Heart right ventricle (tissue), 16 donors: ENCODE measurements at regions not wholly inside any gene's neighbourhood (a gene's known extent, or its start where the extent isn't known, plus 50 kb on each side); places are given as distances from the start of the nearest gene placed in this dataset.
A peak's percentile ranks its signal among the peaks of the same experiment; 100 is the strongest.

Source experiments
- ATAC-seq, 8 donors: fragments of 200-7000 bp; cut with Tn5 transposase; one replicate each; pipeline ENCODE4 v1.9.1; 2020; ENCODE audit warnings: mild to moderate bottlenecking in 8 of 8, moderate library complexity in 8 of 8, moderate number of reproducible peaks in 1 of 8
- DNase-seq, 2 donors: peaks; one replicate each; pipeline ENCODE4 v3.0.0-alpha.2; 2020
- H3K27ac ChIP-seq, 10 donors: fragments of 200-600 bp; sonication (generic) in 2 of 10; one replicate each; pipeline versions ENCODE4 v1.5.0 to v1.8.0; 2020 to 2022; ENCODE audit warnings: mild to moderate bottlenecking in 3 of 10
- H3K27me3 ChIP-seq, 7 donors: fragments of 200-600 bp; one replicate each; pipeline ENCODE4 v1.8.0; 2021 to 2022; ENCODE audit warnings: mild to moderate bottlenecking in 2 of 7
- H3K36me3 ChIP-seq, 9 donors: fragments of 200-600 bp; sonication (generic) in 1 of 9; one replicate each; pipeline versions ENCODE4 v1.5.0 to v1.8.0; 2020 to 2022; ENCODE audit warnings: mild to moderate bottlenecking in 2 of 9
- H3K4me1 ChIP-seq, 9 donors: fragments of 200-600 bp; sonication (generic) in 1 of 9; one replicate each; pipeline versions ENCODE4 v1.5.0 to v1.8.0; 2020 to 2022; ENCODE audit warnings: mild to moderate bottlenecking in 4 of 9
- H3K4me3 ChIP-seq, 10 donors: fragments of 200-600 bp; sonication (generic) in 2 of 10; one replicate each; pipeline versions ENCODE4 v1.5.0 to v1.8.0; 2020 to 2022; ENCODE audit warnings: mild to moderate bottlenecking in 7 of 10, moderate library complexity in 2 of 10
- H3K9me3 ChIP-seq, 11 donors: fragments of 200-600 bp in 10 of 11; sonication (generic) in 2 of 11; one replicate each; pipeline versions ENCODE4 v1.5.0 to v1.8.0; 2013 to 2022; ENCODE audit warnings: mild to moderate bottlenecking in 2 of 11, control low read depth in 1 of 11, moderate library complexity in 1 of 11
- WGBS, 2 donors: extraction: QIAGEN DNeasy Blood & Tissue Kit; methylation state at CpG; one replicate each; pipeline ENCODE4 v1.1.7; 2013; ENCODE audit warnings: inconsistent platforms in 1 of 2; 5-methylcytosine and 5-hydroxymethylcytosine counted together
- intact Hi-C, 10 donors: fragments of 100-400 bp; cut with DNase I; formaldehyde crosslinking; loops; one replicate each; pipeline versions ENCODE4 v1.11.1 to v1.14.2; 2022
- TF ChIP-seq, protein P1 (sequence below), 9 donors: fragments of 200-600 bp; sonication (generic) in 2 of 9; IDR thresholded peaks; one replicate each; pipeline versions ENCODE4 v1.5.0 to v1.8.0; 2021 to 2022; ENCODE audit warnings: antibody characterized with exemption in 9 of 9, mild to moderate bottlenecking in 5 of 9, moderate library complexity in 1 of 9
- donor health status: Arrhythmogenic right ventricular cardiomyopathy.
- donor health status: ischemic (EF 13 %, LVEDD 7.1; RV severe dilation, severe dysfunction).
- donor health status: healthy with polysubstance abuse.
- donor health status: DM: no; HTN: yes; CAD: no.
- donor health status: DM: no; HTN: no; CAD: no.
- donor health status: ischemic (EF 25% LVEDD 6.9; RV normal size, moderate dysfunction).
- donor health status: ischemic (EF 25% LVEDD 5.7; RV mildly dilated, moderate dysfunction).
- donor health status: healthy.
- donor health status: DM: yes; HTN: yes; CAD: no.
- donor health status: Ischemic cardiomyopathy.
- donor health status: ischemic (EF 35%, LVEDD 5.7; RV mildly dilated, moderate dysfunction).
- donor health status: nonischemic (EF 11% LVEDD 7.7; RV severe dilation, severe dysfunction).
- donor health status: DM: yes; HTN: yes; CAD: no.
- donor health status: PGD.
- donor health status: ischemic (EF 29% LVEDD 5.4; RV normal size, mild dysfunction).
- donor health status: nonischemic (EF 23%, LVEDD 6.1; RV moderate dilation, normal function).

DNA sequence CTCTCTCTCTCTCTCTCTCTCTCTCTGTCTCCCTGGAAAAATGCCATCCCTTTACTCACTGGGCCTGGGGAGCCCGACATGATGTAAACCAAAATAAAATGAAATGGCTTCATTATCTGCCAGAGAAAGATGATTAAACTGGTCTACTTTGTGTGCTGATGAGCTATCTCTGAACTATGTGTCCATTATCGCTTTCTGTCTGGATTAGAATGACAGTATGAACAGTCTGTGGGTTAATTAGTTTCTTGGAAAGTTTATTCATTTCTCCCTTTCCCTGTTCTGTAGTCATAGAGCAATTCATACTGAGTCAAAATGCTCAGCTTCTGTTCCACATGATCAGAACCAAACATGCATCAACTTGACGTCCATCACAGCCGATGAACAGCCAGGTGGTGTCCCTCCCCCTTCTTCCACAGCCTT, 72.4 kb upstream of the KCND3 start:
- intact Hi-C loops, result loop anchor here in 1 of 10 donors (5.0 kb wide), 1 partner anchor 75 kb away; the partner anchor contains the start of gene KCND3
- WGBS, 2 donors, result 66 to 70% methylated on average over 4 of the region's 4 CpGs
- no peak for DNase-seq
- H3K4me1 ChIP-seq, result peaks cover 0 to 17% (median 4%) of the 10 kb centered on the region in 9 donors
- H3K27me3 ChIP-seq, result peaks cover 0 to 6% (median 0%) of the 10 kb centered on the region in 7 donors
- no peak overlapping the region for H3K4me3 ChIP-seq
- H3K9me3 ChIP-seq, result no peaks in the 10 kb centered on the region
- ATAC-seq, result no peak
- no peaks in the 10 kb centered on the region for H3K36me3 ChIP-seq
- no peak overlapping the region for H3K27ac ChIP-seq
- TF ChIP-seq, protein P1, sequence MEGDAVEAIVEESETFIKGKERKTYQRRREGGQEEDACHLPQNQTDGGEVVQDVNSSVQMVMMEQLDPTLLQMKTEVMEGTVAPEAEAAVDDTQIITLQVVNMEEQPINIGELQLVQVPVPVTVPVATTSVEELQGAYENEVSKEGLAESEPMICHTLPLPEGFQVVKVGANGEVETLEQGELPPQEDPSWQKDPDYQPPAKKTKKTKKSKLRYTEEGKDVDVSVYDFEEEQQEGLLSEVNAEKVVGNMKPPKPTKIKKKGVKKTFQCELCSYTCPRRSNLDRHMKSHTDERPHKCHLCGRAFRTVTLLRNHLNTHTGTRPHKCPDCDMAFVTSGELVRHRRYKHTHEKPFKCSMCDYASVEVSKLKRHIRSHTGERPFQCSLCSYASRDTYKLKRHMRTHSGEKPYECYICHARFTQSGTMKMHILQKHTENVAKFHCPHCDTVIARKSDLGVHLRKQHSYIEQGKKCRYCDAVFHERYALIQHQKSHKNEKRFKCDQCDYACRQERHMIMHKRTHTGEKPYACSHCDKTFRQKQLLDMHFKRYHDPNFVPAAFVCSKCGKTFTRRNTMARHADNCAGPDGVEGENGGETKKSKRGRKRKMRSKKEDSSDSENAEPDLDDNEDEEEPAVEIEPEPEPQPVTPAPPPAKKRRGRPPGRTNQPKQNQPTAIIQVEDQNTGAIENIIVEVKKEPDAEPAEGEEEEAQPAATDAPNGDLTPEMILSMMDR (IDR thresholded peaks at IDR 0.05), result no peak

DNA sequence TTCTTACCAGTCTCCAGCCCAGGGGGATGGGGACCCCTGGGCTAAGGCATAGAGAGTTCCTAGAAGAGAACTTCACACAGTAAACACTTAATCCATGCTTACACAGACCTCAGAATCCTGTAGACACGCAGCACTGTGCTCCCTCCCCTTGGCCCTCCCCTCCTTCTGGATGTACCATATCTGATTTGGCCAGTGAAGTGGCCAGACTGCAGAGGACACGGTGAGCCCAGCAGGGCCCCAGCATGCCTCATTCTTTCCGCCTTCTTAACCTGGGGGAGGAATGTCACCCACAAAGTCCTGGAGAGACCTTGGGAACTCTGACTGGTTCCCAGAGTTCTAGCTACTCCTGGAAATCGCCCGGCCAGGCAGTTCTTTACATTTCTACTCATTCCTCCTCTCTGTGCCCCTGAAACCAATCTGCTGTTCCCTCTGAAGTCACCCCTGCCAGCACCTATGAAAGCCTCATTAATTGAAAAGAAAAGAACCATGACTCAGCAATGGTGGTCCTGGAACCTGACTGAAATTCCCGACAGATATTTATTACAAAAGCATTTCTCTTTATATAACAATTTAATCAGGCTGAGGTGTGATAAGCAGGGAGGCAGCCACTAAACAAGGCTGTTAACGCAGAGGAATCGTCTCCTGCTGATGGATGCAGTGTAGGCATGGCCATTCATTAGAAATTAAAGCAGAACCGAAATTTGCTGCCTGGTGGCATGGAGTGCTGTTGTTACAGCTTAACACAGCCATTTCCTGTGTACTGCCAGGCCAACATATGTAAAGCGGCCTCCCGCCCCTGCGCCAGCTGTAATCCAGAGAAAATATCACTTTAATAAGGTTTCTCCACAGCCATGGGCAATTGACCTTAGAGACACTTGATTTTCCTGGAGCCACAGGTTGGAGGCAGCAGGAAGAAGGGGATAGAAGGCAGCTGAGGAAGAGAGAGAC, 74.6 kb upstream of the KCND3 start:
- Histone ChIP-seq H3K9me3 (no peaks in the 10 kb centered on the region), H3K27me3 (peaks cover 0 to 6% (median 0%) of the 10 kb centered on the region in 7 donors), H3K36me3 (no peaks in the 10 kb centered on the region), H3K27ac (no peak overlapping the region), H3K4me1 (peaks cover 0 to 10% (median 0%) of the 10 kb centered on the region in 9 donors), H3K4me3 (no peak overlapping the region)
- DNase-seq (no peak), ATAC-seq (peak in 7 of 8 donors; percentile 25 to 83 (median 78))
- intact Hi-C loops, result loop anchor here in 1 of 10 donors (5.0 kb wide), 1 partner anchor 77 kb away; the partner anchor contains the start of gene KCND3
- TF ChIP-seq, protein P1 (IDR thresholded peaks at IDR 0.05), result no peak
- 51 to 60% methylated on average over 12 of the region's 12 CpGs for WGBS, 2 donors

DNA sequence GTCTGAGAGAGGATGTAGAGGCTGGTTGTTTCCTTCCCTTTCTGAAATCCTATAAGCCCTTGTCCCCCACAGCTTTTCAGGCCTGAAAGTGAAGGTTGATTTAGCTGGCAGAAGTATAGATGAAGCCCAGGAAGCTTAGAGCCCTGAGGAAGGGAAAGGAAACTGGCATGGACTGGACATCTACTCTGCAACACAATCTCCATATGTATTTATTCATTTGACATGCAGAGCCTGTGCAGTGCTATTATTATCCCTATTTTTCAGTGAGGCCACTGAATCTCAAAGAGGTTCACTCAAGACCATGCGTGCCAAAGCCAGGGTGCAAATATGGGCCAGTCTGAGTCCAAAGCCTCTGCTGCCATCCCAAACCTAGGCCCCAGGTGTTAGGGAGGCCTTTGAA, 78.5 kb upstream of the KCND3 start:
- no peak for ATAC-seq
- Histone ChIP-seq H3K4me3 (no peak overlapping the region), H3K4me1 (peaks cover 0 to 10% (median 0%) of the 10 kb centered on the region in 9 donors), H3K27me3 (peaks cover 0 to 6% (median 0%) of the 10 kb centered on the region in 7 donors), H3K9me3 (peaks cover 0 to 17% (median 0%) of the 10 kb centered on the region in 11 donors), H3K27ac (no peak overlapping the region), H3K36me3 (no peaks in the 10 kb centered on the region)
- 85 to 93% methylated on average over 1 of the region's 1 CpG for WGBS, 2 donors
- intact Hi-C loops, result no loop called here
- TF ChIP-seq, protein P1 (IDR thresholded peaks at IDR 0.05), result no peak
- no peak for DNase-seq

DNA sequence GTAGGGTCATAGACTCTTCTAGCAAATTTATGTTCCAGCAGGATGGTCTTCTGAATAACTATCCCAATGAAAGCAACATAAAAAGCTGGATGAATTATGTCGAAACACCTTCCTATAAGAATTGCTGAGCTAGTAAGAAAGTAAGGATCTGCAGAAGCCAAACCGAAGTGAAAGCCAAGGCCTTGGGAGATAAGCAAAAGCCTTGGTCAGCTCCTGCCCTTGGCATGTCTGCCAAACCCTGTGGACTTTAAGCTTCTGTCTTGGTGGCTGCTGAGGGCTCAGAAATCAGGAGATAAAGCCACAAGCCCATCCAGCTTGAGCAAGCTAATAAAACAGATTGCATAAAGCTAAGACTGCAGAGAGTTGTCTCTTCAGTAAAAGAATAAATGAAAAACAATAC, 81.2 kb upstream of the KCND3 start:
- H3K4me1 ChIP-seq, result no peaks in the 10 kb centered on the region
- TF ChIP-seq, protein P1 (IDR thresholded peaks at IDR 0.05), result no peak
- no peak overlapping the region for H3K4me3 ChIP-seq
- no peaks in the 10 kb centered on the region for H3K27me3 ChIP-seq
- intact Hi-C loops, result no loop called here
- no peaks in the 10 kb centered on the region for H3K36me3 ChIP-seq
- ATAC-seq, result no peak
- H3K27ac ChIP-seq, result no peak overlapping the region
- 74 to 84% methylated on average over 2 of the region's 2 CpGs for WGBS, 2 donors
- DNase-seq, result no peak
- peaks cover 0 to 26% (median 0%) of the 10 kb centered on the region in 11 donors for H3K9me3 ChIP-seq
